ENCODE measurements at regions not wholly inside any gene's neighbourhood (a gene's known extent, or its start where the extent isn't known, plus 50 kb on each side); places are given as distances from the start of the nearest gene placed in this dataset.

DNA sequence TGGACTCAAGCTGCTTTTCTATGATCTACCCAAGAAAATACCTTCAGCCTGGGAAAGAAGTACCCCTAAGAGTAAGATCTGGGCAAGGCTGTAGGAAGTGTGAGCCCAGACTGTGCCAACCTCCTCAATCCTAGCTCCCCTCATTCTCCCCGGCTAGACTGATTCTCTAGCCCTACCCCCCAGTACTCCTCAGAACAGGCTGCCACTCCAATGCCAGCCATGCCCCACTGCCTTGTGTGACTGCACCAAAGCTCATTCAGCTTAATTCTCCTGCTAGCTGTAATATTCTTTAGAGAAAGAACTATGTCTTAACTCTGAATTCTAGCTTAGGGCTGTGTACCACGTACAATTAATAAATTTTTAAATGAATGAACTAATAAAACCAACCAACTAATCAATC, 92.6 kb upstream of the AKIP1 start:
- WGBS (ENCODE audit: insufficient coverage), result 100% methylated on average over 1 of the region's 2 CpGs
- no peaks in the 10 kb centered on the region for H3K4me1 Mint-ChIP-seq
- Histone ChIP-seq H3K9ac (ENCODE audit: low read length) (no peak overlapping the region), H3K27ac (ENCODE audit: low read length in 2 of 2) (no peak overlapping the region), H4K20me1 (ENCODE audit: control insufficient read depth, insufficient read depth, low read length, poor library complexity, severe bottlenecking) (no peaks in the 10 kb centered on the region), H3K36me3 (replicated peaks in 1 of 2; ENCODE audit: control extremely low read depth in 1 of 2, control insufficient read depth in 1 of 2, extremely low read depth in 1 of 2, insufficient read depth in 2 of 2, low read length in 1 of 2) (no peaks in the 10 kb centered on the region), H3K79me2 (ENCODE audit: control insufficient read depth, insufficient read depth, low read length) (no peaks in the 10 kb centered on the region), H3K27me3 (replicated peaks in 1 of 4; ENCODE audit: control extremely low read depth in 1 of 4, control insufficient read depth in 3 of 4, insufficient read depth in 4 of 4, low read length in 3 of 4) (no peaks in the 10 kb centered on the region), H3K4me3 (ENCODE audit: control extremely low read depth in 1 of 5, extremely low read depth in 1 of 5, insufficient read depth in 1 of 5, low read depth in 2 of 5, low read length in 4 of 5) (no peak overlapping the region), H3K9me3 (ENCODE audit: control extremely low read depth in 1 of 3, control insufficient read depth in 2 of 3, insufficient read depth in 1 of 3, low read length in 2 of 3) (no peaks in the 10 kb centered on the region), H2AFZ (ENCODE audit: insufficient read depth, low read depth, low read length, poor library complexity, severe bottlenecking) (no peak overlapping the region), H3K4me1 (ENCODE audit: control insufficient read depth in 2 of 2, insufficient read depth in 2 of 2, low read length in 2 of 2) (peaks cover 12% of the 10 kb centered on the region in 2 donors), H3K4me2 (replicated peaks; ENCODE audit: low read depth, low read length, poor library complexity, severe bottlenecking) (no peak overlapping the region)
- no peak overlapping the region for H3K27ac Mint-ChIP-seq
- ATAC-seq (ENCODE audit: low read depth), result no peak
- no peaks in the 10 kb centered on the region for H3K27me3 Mint-ChIP-seq
- DNase-seq, result no peak
- TF ChIP-seq, protein P1, sequence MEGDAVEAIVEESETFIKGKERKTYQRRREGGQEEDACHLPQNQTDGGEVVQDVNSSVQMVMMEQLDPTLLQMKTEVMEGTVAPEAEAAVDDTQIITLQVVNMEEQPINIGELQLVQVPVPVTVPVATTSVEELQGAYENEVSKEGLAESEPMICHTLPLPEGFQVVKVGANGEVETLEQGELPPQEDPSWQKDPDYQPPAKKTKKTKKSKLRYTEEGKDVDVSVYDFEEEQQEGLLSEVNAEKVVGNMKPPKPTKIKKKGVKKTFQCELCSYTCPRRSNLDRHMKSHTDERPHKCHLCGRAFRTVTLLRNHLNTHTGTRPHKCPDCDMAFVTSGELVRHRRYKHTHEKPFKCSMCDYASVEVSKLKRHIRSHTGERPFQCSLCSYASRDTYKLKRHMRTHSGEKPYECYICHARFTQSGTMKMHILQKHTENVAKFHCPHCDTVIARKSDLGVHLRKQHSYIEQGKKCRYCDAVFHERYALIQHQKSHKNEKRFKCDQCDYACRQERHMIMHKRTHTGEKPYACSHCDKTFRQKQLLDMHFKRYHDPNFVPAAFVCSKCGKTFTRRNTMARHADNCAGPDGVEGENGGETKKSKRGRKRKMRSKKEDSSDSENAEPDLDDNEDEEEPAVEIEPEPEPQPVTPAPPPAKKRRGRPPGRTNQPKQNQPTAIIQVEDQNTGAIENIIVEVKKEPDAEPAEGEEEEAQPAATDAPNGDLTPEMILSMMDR (IDR thresholded peaks at IDR 0.05), result no peak
- TF ChIP-seq EZH2 (IDR thresholded peaks at IDR 0.05; ENCODE audit: borderline replicate concordance, insufficient read depth, low read depth, low read length, poor library complexity, severe bottlenecking), result no peak
- no peaks in the 10 kb centered on the region for H3K9me3 Mint-ChIP-seq (ENCODE audit: insufficient read depth)
- H3K4me3 Mint-ChIP-seq, result no peak overlapping the region
- ChIA-PET CTCF (no interaction called here), POLR2A (no interaction called here)
- intact Hi-C loops (cut with micrococcal nuclease), result no loop called here

DNA sequence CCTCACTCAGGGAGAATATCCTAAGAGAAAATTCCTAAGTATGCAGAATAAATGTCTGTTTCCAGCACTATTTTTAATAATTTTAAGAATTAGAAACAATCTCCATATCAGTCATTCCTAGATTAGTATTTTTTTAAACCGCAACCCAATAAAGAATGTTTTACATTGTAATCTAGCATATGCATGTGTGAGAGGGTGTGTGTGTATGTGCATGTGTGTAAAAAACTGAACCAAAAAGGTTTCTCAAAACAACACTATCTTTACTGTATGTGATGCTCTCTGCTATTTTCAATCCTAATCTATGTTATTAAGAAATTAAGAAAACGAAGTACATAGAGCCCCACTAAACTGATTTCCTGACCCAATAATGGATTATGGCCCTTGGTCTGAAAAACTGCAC, 90.6 kb upstream of the AKIP1 start:
- H2AFZ ChIP-seq (ENCODE audit: insufficient read depth, low read depth, low read length, poor library complexity, severe bottlenecking), result no peak overlapping the region
- Mint-ChIP-seq H3K4me3 (no peak overlapping the region), H3K9me3 (ENCODE audit: insufficient read depth) (no peaks in the 10 kb centered on the region), H3K27ac (no peak overlapping the region), H3K4me1 (no peaks in the 10 kb centered on the region), H3K27me3 (no peaks in the 10 kb centered on the region)
- no peak overlapping the region for H3K27ac ChIP-seq (ENCODE audit: low read length in 2 of 2)
- POLR2A ChIA-PET, result no interaction called here
- H3K4me2 ChIP-seq (replicated peaks; ENCODE audit: low read depth, low read length, poor library complexity, severe bottlenecking), result no peak overlapping the region
- H3K4me1 ChIP-seq (ENCODE audit: control insufficient read depth in 2 of 2, insufficient read depth in 2 of 2, low read length in 2 of 2), result no peaks in the 10 kb centered on the region
- no peaks in the 10 kb centered on the region for H3K27me3 ChIP-seq (replicated peaks in 1 of 4; ENCODE audit: control extremely low read depth in 1 of 4, control insufficient read depth in 3 of 4, insufficient read depth in 4 of 4, low read length in 3 of 4)
- H3K9ac ChIP-seq (ENCODE audit: low read length), result no peak overlapping the region
- TF ChIP-seq, protein P1 (IDR thresholded peaks at IDR 0.05), result no peak
- TF ChIP-seq EZH2 (IDR thresholded peaks at IDR 0.05; ENCODE audit: borderline replicate concordance, insufficient read depth, low read depth, low read length, poor library complexity, severe bottlenecking), result no peak
- no peaks in the 10 kb centered on the region for H3K36me3 ChIP-seq (replicated peaks in 1 of 2; ENCODE audit: control extremely low read depth in 1 of 2, control insufficient read depth in 1 of 2, extremely low read depth in 1 of 2, insufficient read depth in 2 of 2, low read length in 1 of 2)
- DNase-seq, result no peak
- no peaks in the 10 kb centered on the region for H3K9me3 ChIP-seq (ENCODE audit: control extremely low read depth in 1 of 3, control insufficient read depth in 2 of 3, insufficient read depth in 1 of 3, low read length in 2 of 3)
- no peak overlapping the region for H3K4me3 ChIP-seq (ENCODE audit: control extremely low read depth in 1 of 5, extremely low read depth in 1 of 5, insufficient read depth in 1 of 5, low read depth in 2 of 5, low read length in 4 of 5)
- intact Hi-C loops (cut with micrococcal nuclease), result no loop called here
- WGBS (ENCODE audit: insufficient coverage), result no CpG with 5 or more reads among the region's 2 CpGs
- no peaks in the 10 kb centered on the region for H4K20me1 ChIP-seq (ENCODE audit: control insufficient read depth, insufficient read depth, low read length, poor library complexity, severe bottlenecking)
- no peaks in the 10 kb centered on the region for H3K79me2 ChIP-seq (ENCODE audit: control insufficient read depth, insufficient read depth, low read length)
- CTCF ChIA-PET, result no interaction called here
- no peak for ATAC-seq (ENCODE audit: low read depth)

Data from B cell (primary cell).